Heart right ventricle (tissue), 16 donors: ENCODE measurements at regions not wholly inside any gene's neighbourhood (a gene's known extent, or its start where the extent isn't known, plus 50 kb on each side); places are given as distances from the start of the nearest gene placed in this dataset.

Experiments used
- ATAC-seq, 8 donors: fragments of 200-7000 bp; cut with Tn5 transposase; one replicate each; pipeline ENCODE4 v1.9.1; 2020; ENCODE audit warnings: mild to moderate bottlenecking in 8 of 8, moderate library complexity in 8 of 8, moderate number of reproducible peaks in 1 of 8
- DNase-seq, 2 donors: peaks; one replicate each; pipeline ENCODE4 v3.0.0-alpha.2; 2020
- H3K27ac ChIP-seq, 10 donors: fragments of 200-600 bp; sonication (generic) in 2 of 10; one replicate each; pipeline versions ENCODE4 v1.5.0 to v1.8.0; 2020 to 2022; ENCODE audit warnings: mild to moderate bottlenecking in 3 of 10
- H3K27me3 ChIP-seq, 7 donors: fragments of 200-600 bp; one replicate each; pipeline ENCODE4 v1.8.0; 2021 to 2022; ENCODE audit warnings: mild to moderate bottlenecking in 2 of 7
- H3K36me3 ChIP-seq, 9 donors: fragments of 200-600 bp; sonication (generic) in 1 of 9; one replicate each; pipeline versions ENCODE4 v1.5.0 to v1.8.0; 2020 to 2022; ENCODE audit warnings: mild to moderate bottlenecking in 2 of 9
- H3K4me1 ChIP-seq, 9 donors: fragments of 200-600 bp; sonication (generic) in 1 of 9; one replicate each; pipeline versions ENCODE4 v1.5.0 to v1.8.0; 2020 to 2022; ENCODE audit warnings: mild to moderate bottlenecking in 4 of 9
- H3K4me3 ChIP-seq, 10 donors: fragments of 200-600 bp; sonication (generic) in 2 of 10; one replicate each; pipeline versions ENCODE4 v1.5.0 to v1.8.0; 2020 to 2022; ENCODE audit warnings: mild to moderate bottlenecking in 7 of 10, moderate library complexity in 2 of 10
- H3K9me3 ChIP-seq, 11 donors: fragments of 200-600 bp in 10 of 11; sonication (generic) in 2 of 11; one replicate each; pipeline versions ENCODE4 v1.5.0 to v1.8.0; 2013 to 2022; ENCODE audit warnings: mild to moderate bottlenecking in 2 of 11, control low read depth in 1 of 11, moderate library complexity in 1 of 11
- CTCF ChIP-seq, 9 donors: fragments of 200-600 bp; sonication (generic) in 2 of 9; IDR thresholded peaks; one replicate each; pipeline versions ENCODE4 v1.5.0 to v1.8.0; 2021 to 2022; ENCODE audit warnings: antibody characterized with exemption in 9 of 9, mild to moderate bottlenecking in 5 of 9, moderate library complexity in 1 of 9
- WGBS, 2 donors: extraction: QIAGEN DNeasy Blood & Tissue Kit; methylation state at CpG; one replicate each; pipeline ENCODE4 v1.1.7; 2013; ENCODE audit warnings: inconsistent platforms in 1 of 2; 5-methylcytosine and 5-hydroxymethylcytosine counted together
- intact Hi-C, 10 donors: fragments of 100-400 bp; cut with DNase I; formaldehyde crosslinking; loops; one replicate each; pipeline versions ENCODE4 v1.11.1 to v1.14.2; 2022
- donor health status: Arrhythmogenic right ventricular cardiomyopathy.
- donor health status: ischemic (EF 13 %, LVEDD 7.1; RV severe dilation, severe dysfunction).
- donor health status: healthy with polysubstance abuse.
- donor health status: DM: no; HTN: yes; CAD: no.
- donor health status: DM: no; HTN: no; CAD: no.
- donor health status: ischemic (EF 25% LVEDD 6.9; RV normal size, moderate dysfunction).
- donor health status: ischemic (EF 25% LVEDD 5.7; RV mildly dilated, moderate dysfunction).
- donor health status: healthy.
- donor health status: DM: yes; HTN: yes; CAD: no.
- donor health status: Ischemic cardiomyopathy.
- donor health status: ischemic (EF 35%, LVEDD 5.7; RV mildly dilated, moderate dysfunction).
- donor health status: nonischemic (EF 11% LVEDD 7.7; RV severe dilation, severe dysfunction).
- donor health status: DM: yes; HTN: yes; CAD: no.
- donor health status: PGD.
- donor health status: ischemic (EF 29% LVEDD 5.4; RV normal size, mild dysfunction).
- donor health status: nonischemic (EF 23%, LVEDD 6.1; RV moderate dilation, normal function).

DNA sequence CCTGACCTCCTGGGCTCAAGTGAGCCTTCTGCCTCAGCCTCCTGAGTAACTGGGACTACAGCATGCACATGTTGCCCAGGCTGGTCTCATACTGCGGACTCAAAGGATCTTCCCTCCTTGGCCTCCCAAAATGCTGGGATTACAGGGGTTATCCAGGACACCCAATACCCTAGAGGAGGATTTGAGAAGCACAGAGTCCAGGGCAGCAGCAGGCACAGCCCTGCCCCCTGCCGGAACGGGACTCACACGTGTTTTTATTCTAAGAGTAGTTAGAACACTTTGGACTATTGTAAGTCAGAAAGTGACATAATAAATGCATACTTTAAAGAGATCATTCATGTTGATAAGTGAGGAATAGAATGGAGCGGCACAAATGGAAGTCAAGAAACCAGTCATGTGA, 80.2 kb downstream of the C6orf118 start:
- Histone ChIP-seq H3K27ac (no peak overlapping the region), H3K9me3 (no peaks in the 10 kb centered on the region), H3K4me3 (no peak overlapping the region), H3K4me1 (peaks cover 0 to 10% (median 0%) of the 10 kb centered on the region in 9 donors), H3K27me3 (no peaks in the 10 kb centered on the region), H3K36me3 (no peaks in the 10 kb centered on the region)
- no peak for DNase-seq
- no peak for ATAC-seq
- TF ChIP-seq CTCF (IDR thresholded peaks at IDR 0.05), result no peak
- WGBS, 2 donors, result 88 to 89% methylated on average over 5 of the region's 5 CpGs
- intact Hi-C loops, result no loop called here

DNA sequence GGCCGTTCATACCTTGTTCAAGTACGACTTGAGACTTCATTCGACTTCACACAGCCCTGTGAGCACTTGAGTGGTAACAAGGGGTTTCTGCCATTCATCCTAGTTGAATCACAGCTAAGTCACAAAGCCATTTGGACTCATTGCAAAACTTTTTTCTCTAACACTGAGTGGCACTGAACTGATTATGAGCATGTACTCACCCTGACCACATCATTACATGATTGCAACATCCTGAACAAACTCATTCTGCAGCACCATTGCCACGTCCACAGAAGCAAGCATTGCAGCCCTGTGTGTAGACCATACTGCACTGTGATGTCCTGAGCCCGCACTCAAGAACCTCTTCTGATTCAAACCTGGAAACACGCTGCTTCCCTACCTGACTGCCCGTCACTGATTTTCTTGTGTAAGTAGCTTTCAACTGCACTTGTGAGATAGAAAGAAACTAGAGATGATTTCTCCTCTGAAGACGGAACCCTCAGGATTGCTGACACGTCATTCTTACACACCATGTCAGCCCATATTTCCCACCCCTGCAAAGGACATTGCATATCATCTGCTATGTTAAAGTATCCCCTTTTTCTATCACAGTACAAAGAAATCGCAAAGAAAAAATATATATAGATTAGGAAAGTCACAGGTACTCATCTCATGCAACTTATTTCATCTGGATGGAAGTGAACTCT, 81.6 kb downstream of the C6orf118 start:
- Histone ChIP-seq H3K4me3 (no peak overlapping the region), H3K4me1 (peaks cover 0 to 10% (median 0%) of the 10 kb centered on the region in 9 donors), H3K27ac (no peak overlapping the region), H3K36me3 (no peaks in the 10 kb centered on the region), H3K27me3 (no peaks in the 10 kb centered on the region), H3K9me3 (no peaks in the 10 kb centered on the region)
- no peak for TF ChIP-seq CTCF (IDR thresholded peaks at IDR 0.05)
- intact Hi-C loops, result no loop called here
- DNase-seq (no peak), ATAC-seq (no peak)
- WGBS, 2 donors, result 86 to 89% methylated on average over 10 of the region's 10 CpGs

GRCh38 chr6:165223736-165224135, 85.7 kb downstream of the C6orf118 start:
- Histone ChIP-seq H3K27me3 (no peaks in the 10 kb centered on the region), H3K9me3 (no peaks in the 10 kb centered on the region), H3K36me3 (no peaks in the 10 kb centered on the region), H3K27ac (no peak overlapping the region), H3K4me3 (no peak overlapping the region), H3K4me1 (peaks cover 0 to 7% (median 0%) of the 10 kb centered on the region in 9 donors)
- ATAC-seq (no peak), DNase-seq (no peak)
- intact Hi-C loops, result no loop called here
- WGBS, 2 donors, result 25 to 46% methylated on average over 1 of the region's 1 CpG
- no peak for TF ChIP-seq CTCF (IDR thresholded peaks at IDR 0.05)

DNA sequence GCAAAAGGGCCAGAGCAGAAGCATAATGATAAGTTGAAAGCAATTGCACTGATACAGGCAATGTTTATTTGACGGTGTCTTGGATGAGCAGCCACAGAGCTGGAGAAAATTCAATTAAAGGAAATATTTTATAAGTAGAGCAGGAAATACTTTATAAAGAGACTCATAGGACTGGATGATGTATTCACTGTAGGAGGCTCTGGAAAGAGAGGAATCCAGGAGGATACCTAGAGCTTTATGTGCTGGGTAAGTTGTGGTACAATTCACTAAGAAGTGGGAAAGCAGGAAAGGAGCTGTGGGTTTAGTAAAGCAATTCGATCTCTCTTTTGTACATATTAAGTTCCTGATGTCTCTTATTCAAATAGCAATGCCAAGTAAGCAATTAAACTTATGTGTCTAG, 86.3 kb downstream of the C6orf118 start:
- TF ChIP-seq CTCF (IDR thresholded peaks at IDR 0.05), result no peak
- H3K4me3 ChIP-seq, result no peak overlapping the region
- intact Hi-C loops, result no loop called here
- H3K27me3 ChIP-seq, result no peaks in the 10 kb centered on the region
- DNase-seq, result no peak
- H3K27ac ChIP-seq, result no peak overlapping the region
- H3K9me3 ChIP-seq, result no peaks in the 10 kb centered on the region
- WGBS, 2 donors, result 81 to 90% methylated on average over 2 of the region's 2 CpGs
- ATAC-seq, result no peak
- peaks cover 0 to 7% (median 0%) of the 10 kb centered on the region in 9 donors for H3K4me1 ChIP-seq
- no peaks in the 10 kb centered on the region for H3K36me3 ChIP-seq
